WTC11 (cell line): ENCODE measurements at regions not wholly inside any gene's neighbourhood (a gene's known extent, or its start where the extent isn't known, plus 50 kb on each side); places are given as distances from the start of the nearest gene placed in this dataset.

ENCODE experiments used
- ATAC-seq: fragments of 200-7000 bp; cut with Tn5 transposase; 2 replicates; pipeline ENCODE4 v1.10.0; 2021; ENCODE audit warnings: mild to moderate bottlenecking, moderate library complexity
- CTCF ChIA-PET: fragments of 300-600 bp; sonication (Branson Sonifier 250); formaldehyde crosslinking; loops from one replicate; lab custom pipeline; 2021; ENCODE audit warnings: antibody characterized with exemption; lab: Charles Lee
- POLR2A ChIA-PET: fragments of 350-600 bp; sonication (Branson Sonifier 250); formaldehyde crosslinking; loops from one replicate; lab custom pipeline; 2021; ENCODE audit warnings: antibody characterized with exemption; lab: Charles Lee
- DNase-seq: peaks from one replicate; pipeline ENCODE4 v3.0.0; 2021; ENCODE audit warnings: low spot score
- H3K27ac Mint-ChIP-seq: 2 replicates; pipeline ENCODE4 v1.8.0; 2021; ENCODE audit warnings: mixed read lengths
- H3K27me3 Mint-ChIP-seq: 2 replicates; pipeline ENCODE4 v1.8.0; 2021; ENCODE audit warnings: low read depth, mild to moderate bottlenecking, moderate library complexity, mixed read lengths
- H3K36me3 Mint-ChIP-seq: 2 replicates; pipeline ENCODE4 v1.8.0; 2021; ENCODE audit warnings: mixed read lengths
- H3K4me1 Mint-ChIP-seq: 2 replicates; pipeline ENCODE4 v1.8.0; 2022; ENCODE audit warnings: mixed read lengths
- H3K4me3 Mint-ChIP-seq: 2 replicates; pipeline ENCODE4 v1.8.0; 2021; ENCODE audit warnings: mild to moderate bottlenecking, moderate library complexity, mixed read lengths
- H3K9me3 Mint-ChIP-seq: 2 replicates; pipeline ENCODE4 v1.8.0; 2021; ENCODE audit warnings: mixed read lengths
- FOXJ3 ChIP-seq: sonication (generic); formaldehyde crosslinking; IDR thresholded peaks from 2 replicates; pipeline ENCODE4 v1.9.0; 2021; ENCODE audit warnings: missing genetic modification reagents, mild to moderate bottlenecking, borderline replicate concordance
- GRHL2 ChIP-seq: fragments of 250-450 bp; sonication (Bioruptor Pico); IDR thresholded peaks from 2 replicates; pipeline ENCODE4 v1.8.0; 2022; ENCODE audit warnings: mild to moderate bottlenecking, moderate library complexity; ENCODE audit not compliant: insufficient replicate concordance, severe bottlenecking
- NFATC4 ChIP-seq: fragments of 250-450 bp; sonication (Bioruptor Pico); IDR thresholded peaks from 2 replicates; pipeline ENCODE4 v1.9.0; 2021; ENCODE audit warnings: mild to moderate bottlenecking
- NR1H2 ChIP-seq: sonication (generic); formaldehyde crosslinking; IDR thresholded peaks from 2 replicates; pipeline ENCODE4 v1.9.0; 2021; ENCODE audit warnings: mild to moderate bottlenecking, moderate library complexity, missing genetic modification reagents
- NR2C2 ChIP-seq: sonication (generic); formaldehyde crosslinking; IDR thresholded peaks from 2 replicates; pipeline ENCODE4 v1.8.0; 2022; ENCODE audit warnings: mild to moderate bottlenecking, missing genetic modification reagents
- RELA ChIP-seq: sonication (generic); formaldehyde crosslinking; IDR thresholded peaks from 2 replicates; pipeline ENCODE4 v1.8.1; 2022; ENCODE audit warnings: missing genetic modification reagents, mild to moderate bottlenecking, borderline replicate concordance
- SOX15 ChIP-seq: fragments of 250-450 bp; sonication (Bioruptor Pico); IDR thresholded peaks from 2 replicates; pipeline ENCODE4 v1.9.0; 2021; ENCODE audit warnings: mild to moderate bottlenecking
- TP53 ChIP-seq: sonication (generic); formaldehyde crosslinking; IDR thresholded peaks from 2 replicates; pipeline ENCODE4 v1.8.1; 2023; ENCODE audit warnings: mild to moderate bottlenecking, missing genetic modification reagents
- TF ChIP-seq, protein P1 (sequence below): sonication (generic); formaldehyde crosslinking; IDR thresholded peaks from 2 replicates; pipeline ENCODE4 v1.8.1; 2023; ENCODE audit warnings: mild to moderate bottlenecking, moderate library complexity, missing genetic modification reagents
- TF ChIP-seq, protein P2 (sequence below): sonication (generic); formaldehyde crosslinking; IDR thresholded peaks from 2 replicates; pipeline ENCODE4 v1.8.0; 2022; ENCODE audit warnings: mild to moderate bottlenecking, missing genetic modification reagents
- TF ChIP-seq, protein P3 (sequence below): sonication (generic); formaldehyde crosslinking; IDR thresholded peaks from 2 replicates; pipeline ENCODE4 v1.8.0; 2022; ENCODE audit warnings: mild to moderate bottlenecking, missing genetic modification reagents
- TF ChIP-seq, protein P4 (sequence below): sonication (generic); formaldehyde crosslinking; IDR thresholded peaks from 2 replicates; pipeline ENCODE4 v1.8.0; 2023; ENCODE audit warnings: mild to moderate bottlenecking, missing genetic modification reagents
- TF ChIP-seq, protein P5 (sequence below): sonication (generic); formaldehyde crosslinking; IDR thresholded peaks from 2 replicates; pipeline ENCODE4 v1.8.1; 2023; ENCODE audit warnings: mild to moderate bottlenecking, missing genetic modification reagents, borderline replicate concordance
- TF ChIP-seq, protein P6 (sequence below): sonication (generic); formaldehyde crosslinking; IDR thresholded peaks from 2 replicates; pipeline ENCODE4 v1.8.1; 2022; ENCODE audit warnings: low read depth, mild to moderate bottlenecking, moderate library complexity, missing genetic modification reagents, borderline replicate concordance
- TF ChIP-seq, protein P7 (sequence below): sonication (generic); formaldehyde crosslinking; IDR thresholded peaks from 2 replicates; pipeline ENCODE4 v1.8.1; 2023; ENCODE audit warnings: mild to moderate bottlenecking, missing genetic modification reagents, moderate library complexity
- TF ChIP-seq, protein P8 (sequence below): sonication (generic); formaldehyde crosslinking; IDR thresholded peaks from 2 replicates; pipeline ENCODE4 v1.8.1; 2023; ENCODE audit warnings: mild to moderate bottlenecking, missing genetic modification reagents
- TF ChIP-seq, protein P9 (sequence below): sonication (generic); formaldehyde crosslinking; IDR thresholded peaks from 2 replicates; pipeline ENCODE4 v1.8.1; 2022; ENCODE audit warnings: low read depth, missing genetic modification reagents, borderline replicate concordance
- TF ChIP-seq, protein P10 (sequence below): fragments of 250-450 bp; sonication (Bioruptor Pico); IDR thresholded peaks from 2 replicates; pipeline ENCODE4 v2.1.2; 2022; ENCODE audit warnings: mild to moderate bottlenecking, moderate library complexity

DNA sequence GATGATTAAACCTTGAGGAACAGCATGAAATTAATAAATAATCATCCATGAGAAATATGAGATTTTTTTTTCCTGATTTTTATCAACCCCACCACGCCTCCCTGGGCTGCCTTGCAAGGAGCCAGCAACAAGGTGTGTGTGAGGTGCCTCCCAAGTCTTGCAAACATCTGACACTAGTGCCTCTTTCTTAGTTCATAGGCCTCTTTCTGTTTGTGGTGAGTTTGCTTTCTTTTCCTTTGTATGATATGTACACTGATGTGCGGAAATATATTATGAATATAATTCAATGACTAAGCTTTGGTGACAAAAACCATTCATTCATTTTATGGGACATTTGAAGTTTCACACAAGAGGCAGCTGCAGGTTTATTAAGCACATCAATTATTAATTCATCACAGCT, 63.2 kb upstream of the SYNDIG1 start (continued):
- TF ChIP-seq, protein P1, sequence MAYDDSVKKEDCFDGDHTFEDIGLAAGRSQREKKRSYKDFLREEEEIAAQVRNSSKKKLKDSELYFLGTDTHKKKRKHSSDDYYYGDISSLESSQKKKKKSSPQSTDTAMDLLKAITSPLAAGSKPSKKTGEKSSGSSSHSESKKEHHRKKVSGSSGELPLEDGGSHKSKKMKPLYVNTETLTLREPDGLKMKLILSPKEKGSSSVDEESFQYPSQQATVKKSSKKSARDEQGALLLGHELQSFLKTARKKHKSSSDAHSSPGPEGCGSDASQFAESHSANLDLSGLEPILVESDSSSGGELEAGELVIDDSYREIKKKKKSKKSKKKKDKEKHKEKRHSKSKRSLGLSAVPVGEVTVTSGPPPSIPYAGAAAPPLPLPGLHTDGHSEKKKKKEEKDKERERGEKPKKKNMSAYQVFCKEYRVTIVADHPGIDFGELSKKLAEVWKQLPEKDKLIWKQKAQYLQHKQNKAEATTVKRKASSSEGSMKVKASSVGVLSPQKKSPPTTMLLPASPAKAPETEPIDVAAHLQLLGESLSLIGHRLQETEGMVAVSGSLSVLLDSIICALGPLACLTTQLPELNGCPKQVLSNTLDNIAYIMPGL (CRISPR knock-in tag): no peak
- no peak for TF ChIP-seq NR1H2 (CRISPR knock-in tag)
- TF ChIP-seq NFATC4 (CRISPR knock-in tag): no peak
- TF ChIP-seq RELA: no peak
- TF ChIP-seq, protein P2, sequence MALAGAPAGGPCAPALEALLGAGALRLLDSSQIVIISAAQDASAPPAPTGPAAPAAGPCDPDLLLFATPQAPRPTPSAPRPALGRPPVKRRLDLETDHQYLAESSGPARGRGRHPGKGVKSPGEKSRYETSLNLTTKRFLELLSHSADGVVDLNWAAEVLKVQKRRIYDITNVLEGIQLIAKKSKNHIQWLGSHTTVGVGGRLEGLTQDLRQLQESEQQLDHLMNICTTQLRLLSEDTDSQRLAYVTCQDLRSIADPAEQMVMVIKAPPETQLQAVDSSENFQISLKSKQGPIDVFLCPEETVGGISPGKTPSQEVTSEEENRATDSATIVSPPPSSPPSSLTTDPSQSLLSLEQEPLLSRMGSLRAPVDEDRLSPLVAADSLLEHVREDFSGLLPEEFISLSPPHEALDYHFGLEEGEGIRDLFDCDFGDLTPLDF (CRISPR knock-in tag): no peak
- TF ChIP-seq, protein P3, sequence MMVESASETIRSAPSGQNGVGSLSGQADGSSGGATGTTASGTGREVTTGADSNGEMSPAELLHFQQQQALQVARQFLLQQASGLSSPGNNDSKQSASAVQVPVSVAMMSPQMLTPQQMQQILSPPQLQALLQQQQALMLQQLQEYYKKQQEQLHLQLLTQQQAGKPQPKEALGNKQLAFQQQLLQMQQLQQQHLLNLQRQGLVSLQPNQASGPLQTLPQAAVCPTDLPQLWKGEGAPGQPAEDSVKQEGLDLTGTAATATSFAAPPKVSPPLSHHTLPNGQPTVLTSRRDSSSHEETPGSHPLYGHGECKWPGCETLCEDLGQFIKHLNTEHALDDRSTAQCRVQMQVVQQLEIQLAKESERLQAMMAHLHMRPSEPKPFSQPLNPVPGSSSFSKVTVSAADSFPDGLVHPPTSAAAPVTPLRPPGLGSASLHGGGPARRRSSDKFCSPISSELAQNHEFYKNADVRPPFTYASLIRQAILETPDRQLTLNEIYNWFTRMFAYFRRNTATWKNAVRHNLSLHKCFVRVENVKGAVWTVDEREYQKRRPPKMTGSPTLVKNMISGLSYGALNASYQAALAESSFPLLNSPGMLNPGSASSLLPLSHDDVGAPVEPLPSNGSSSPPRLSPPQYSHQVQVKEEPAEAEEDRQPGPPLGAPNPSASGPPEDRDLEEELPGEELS: no peak
- TF ChIP-seq, protein P4, sequence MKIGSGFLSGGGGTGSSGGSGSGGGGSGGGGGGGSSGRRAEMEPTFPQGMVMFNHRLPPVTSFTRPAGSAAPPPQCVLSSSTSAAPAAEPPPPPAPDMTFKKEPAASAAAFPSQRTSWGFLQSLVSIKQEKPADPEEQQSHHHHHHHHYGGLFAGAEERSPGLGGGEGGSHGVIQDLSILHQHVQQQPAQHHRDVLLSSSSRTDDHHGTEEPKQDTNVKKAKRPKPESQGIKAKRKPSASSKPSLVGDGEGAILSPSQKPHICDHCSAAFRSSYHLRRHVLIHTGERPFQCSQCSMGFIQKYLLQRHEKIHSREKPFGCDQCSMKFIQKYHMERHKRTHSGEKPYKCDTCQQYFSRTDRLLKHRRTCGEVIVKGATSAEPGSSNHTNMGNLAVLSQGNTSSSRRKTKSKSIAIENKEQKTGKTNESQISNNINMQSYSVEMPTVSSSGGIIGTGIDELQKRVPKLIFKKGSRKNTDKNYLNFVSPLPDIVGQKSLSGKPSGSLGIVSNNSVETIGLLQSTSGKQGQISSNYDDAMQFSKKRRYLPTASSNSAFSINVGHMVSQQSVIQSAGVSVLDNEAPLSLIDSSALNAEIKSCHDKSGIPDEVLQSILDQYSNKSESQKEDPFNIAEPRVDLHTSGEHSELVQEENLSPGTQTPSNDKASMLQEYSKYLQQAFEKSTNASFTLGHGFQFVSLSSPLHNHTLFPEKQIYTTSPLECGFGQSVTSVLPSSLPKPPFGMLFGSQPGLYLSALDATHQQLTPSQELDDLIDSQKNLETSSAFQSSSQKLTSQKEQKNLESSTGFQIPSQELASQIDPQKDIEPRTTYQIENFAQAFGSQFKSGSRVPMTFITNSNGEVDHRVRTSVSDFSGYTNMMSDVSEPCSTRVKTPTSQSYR: no peak
- TF ChIP-seq TP53: no peak

DNA sequence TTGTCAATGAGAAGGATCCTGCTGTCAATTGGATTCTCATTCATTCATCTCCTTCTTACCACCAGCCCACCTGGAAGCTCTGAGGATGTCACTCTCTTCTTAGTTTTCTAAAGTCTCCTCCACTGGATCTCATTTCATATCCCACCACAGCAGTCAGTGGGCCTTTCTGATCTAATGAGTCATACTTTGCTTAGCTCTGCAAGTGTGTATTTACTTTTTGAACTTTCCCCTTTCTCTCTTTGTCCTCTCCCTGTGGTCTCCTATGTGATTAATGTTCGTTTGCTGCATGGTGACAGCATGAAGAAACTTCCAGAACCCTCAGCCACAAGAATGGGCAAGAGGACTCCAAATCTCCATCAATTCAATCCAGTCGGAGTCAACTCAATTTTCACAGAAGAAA, 63.6 kb upstream of the SYNDIG1 start:
- ChIA-PET POLR2A (no interaction called here), CTCF (no interaction called here)
- Mint-ChIP-seq H3K9me3 (no peaks in the 10 kb centered on the region), H3K27ac (no peak overlapping the region), H3K36me3 (no peaks in the 10 kb centered on the region), H3K4me1 (no peaks in the 10 kb centered on the region), H3K27me3 (peaks cover 11% of the 10 kb centered on the region; the same call in 1 of the 2 replicates), H3K4me3 (no peak overlapping the region)
- no peak for DNase-seq
- ATAC-seq: no peak
- TF ChIP-seq, protein P5, sequence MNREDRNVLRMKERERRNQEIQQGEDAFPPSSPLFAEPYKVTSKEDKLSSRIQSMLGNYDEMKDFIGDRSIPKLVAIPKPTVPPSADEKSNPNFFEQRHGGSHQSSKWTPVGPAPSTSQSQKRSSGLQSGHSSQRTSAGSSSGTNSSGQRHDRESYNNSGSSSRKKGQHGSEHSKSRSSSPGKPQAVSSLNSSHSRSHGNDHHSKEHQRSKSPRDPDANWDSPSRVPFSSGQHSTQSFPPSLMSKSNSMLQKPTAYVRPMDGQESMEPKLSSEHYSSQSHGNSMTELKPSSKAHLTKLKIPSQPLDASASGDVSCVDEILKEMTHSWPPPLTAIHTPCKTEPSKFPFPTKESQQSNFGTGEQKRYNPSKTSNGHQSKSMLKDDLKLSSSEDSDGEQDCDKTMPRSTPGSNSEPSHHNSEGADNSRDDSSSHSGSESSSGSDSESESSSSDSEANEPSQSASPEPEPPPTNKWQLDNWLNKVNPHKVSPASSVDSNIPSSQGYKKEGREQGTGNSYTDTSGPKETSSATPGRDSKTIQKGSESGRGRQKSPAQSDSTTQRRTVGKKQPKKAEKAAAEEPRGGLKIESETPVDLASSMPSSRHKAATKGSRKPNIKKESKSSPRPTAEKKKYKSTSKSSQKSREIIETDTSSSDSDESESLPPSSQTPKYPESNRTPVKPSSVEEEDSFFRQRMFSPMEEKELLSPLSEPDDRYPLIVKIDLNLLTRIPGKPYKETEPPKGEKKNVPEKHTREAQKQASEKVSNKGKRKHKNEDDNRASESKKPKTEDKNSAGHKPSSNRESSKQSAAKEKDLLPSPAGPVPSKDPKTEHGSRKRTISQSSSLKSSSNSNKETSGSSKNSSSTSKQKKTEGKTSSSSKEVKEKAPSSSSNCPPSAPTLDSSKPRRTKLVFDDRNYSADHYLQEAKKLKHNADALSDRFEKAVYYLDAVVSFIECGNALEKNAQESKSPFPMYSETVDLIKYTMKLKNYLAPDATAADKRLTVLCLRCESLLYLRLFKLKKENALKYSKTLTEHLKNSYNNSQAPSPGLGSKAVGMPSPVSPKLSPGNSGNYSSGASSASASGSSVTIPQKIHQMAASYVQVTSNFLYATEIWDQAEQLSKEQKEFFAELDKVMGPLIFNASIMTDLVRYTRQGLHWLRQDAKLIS (CRISPR knock-in tag): no peak
- no peak for TF ChIP-seq GRHL2
- TF ChIP-seq, protein P6, sequence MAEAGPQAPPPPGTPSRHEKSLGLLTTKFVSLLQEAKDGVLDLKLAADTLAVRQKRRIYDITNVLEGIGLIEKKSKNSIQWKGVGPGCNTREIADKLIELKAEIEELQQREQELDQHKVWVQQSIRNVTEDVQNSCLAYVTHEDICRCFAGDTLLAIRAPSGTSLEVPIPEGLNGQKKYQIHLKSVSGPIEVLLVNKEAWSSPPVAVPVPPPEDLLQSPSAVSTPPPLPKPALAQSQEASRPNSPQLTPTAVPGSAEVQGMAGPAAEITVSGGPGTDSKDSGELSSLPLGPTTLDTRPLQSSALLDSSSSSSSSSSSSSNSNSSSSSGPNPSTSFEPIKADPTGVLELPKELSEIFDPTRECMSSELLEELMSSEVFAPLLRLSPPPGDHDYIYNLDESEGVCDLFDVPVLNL (CRISPR knock-in tag): no peak
- TF ChIP-seq, protein P7, sequence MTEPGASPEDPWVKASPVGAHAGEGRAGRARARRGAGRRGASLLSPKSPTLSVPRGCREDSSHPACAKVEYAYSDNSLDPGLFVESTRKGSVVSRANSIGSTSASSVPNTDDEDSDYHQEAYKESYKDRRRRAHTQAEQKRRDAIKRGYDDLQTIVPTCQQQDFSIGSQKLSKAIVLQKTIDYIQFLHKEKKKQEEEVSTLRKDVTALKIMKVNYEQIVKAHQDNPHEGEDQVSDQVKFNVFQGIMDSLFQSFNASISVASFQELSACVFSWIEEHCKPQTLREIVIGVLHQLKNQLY (CRISPR knock-in tag): no peak
- TF ChIP-seq SOX15 (CRISPR knock-in tag): no peak
- TF ChIP-seq NR2C2 (CRISPR knock-in tag): no peak
- TF ChIP-seq, protein P8, sequence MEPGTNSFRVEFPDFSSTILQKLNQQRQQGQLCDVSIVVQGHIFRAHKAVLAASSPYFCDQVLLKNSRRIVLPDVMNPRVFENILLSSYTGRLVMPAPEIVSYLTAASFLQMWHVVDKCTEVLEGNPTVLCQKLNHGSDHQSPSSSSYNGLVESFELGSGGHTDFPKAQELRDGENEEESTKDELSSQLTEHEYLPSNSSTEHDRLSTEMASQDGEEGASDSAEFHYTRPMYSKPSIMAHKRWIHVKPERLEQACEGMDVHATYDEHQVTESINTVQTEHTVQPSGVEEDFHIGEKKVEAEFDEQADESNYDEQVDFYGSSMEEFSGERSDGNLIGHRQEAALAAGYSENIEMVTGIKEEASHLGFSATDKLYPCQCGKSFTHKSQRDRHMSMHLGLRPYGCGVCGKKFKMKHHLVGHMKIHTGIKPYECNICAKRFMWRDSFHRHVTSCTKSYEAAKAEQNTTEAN: no peak
- TF ChIP-seq, protein P9, sequence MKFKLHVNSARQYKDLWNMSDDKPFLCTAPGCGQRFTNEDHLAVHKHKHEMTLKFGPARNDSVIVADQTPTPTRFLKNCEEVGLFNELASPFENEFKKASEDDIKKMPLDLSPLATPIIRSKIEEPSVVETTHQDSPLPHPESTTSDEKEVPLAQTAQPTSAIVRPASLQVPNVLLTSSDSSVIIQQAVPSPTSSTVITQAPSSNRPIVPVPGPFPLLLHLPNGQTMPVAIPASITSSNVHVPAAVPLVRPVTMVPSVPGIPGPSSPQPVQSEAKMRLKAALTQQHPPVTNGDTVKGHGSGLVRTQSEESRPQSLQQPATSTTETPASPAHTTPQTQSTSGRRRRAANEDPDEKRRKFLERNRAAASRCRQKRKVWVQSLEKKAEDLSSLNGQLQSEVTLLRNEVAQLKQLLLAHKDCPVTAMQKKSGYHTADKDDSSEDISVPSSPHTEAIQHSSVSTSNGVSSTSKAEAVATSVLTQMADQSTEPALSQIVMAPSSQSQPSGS (CRISPR knock-in tag): no peak
- TF ChIP-seq FOXJ3 (CRISPR knock-in tag): no peak
- TF ChIP-seq, protein P10, sequence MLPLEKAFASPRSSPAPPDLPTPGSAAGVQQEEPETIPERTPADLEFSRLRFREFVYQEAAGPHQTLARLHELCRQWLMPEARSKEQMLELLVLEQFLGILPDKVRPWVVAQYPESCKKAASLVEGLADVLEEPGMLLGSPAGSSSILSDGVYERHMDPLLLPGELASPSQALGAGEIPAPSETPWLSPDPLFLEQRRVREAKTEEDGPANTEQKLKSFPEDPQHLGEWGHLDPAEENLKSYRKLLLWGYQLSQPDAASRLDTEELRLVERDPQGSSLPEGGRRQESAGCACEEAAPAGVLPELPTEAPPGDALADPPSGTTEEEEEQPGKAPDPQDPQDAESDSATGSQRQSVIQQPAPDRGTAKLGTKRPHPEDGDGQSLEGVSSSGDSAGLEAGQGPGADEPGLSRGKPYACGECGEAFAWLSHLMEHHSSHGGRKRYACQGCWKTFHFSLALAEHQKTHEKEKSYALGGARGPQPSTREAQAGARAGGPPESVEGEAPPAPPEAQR: no peak
